ENCODE measurements at regions not wholly inside any gene's neighbourhood (a gene's known extent, or its start where the extent isn't known, plus 50 kb on each side); places are given as distances from the start of the nearest gene placed in this dataset.

DNA sequence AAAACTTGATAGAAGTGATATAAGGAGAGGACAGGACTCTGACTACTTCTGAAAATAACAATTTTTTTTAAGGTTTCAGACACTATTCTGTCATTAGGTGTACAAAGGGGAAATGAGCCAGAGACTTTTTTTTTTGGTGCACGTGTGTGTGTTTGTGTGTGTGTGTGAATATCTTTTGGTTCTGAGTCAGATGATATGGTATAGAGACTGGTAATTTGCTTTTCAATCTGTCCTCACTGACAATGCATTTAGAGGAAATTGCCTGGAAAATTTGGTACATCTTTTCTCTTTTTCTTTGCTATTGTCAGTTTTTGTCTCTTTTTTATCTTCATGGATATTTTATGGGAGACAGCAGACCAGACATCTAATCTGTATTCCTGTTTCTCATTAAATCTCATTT is 59.3 kb downstream of the DDIT4L start:
- no peak for DNase-seq

DNA sequence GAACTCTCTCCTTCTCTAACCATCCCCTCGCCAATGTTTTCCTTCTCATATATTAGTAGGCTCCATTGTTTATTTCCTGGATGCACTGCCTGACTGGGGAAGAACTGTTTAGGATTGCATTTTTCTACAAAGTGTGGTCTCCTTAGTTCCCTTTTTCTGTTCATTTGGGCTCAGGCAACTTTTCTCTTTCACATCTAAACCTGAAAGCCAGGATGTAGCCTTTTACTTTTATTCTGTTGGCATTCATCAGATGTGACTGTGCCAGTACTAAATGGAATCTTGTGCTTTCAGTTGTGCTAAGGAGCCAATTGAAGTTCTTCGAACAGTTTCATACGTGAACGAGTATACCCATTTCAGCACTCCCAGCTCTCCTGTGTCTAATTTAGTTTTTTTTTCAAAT is 59.8 kb downstream of the DDIT4L start:
- DNase-seq = no peak

DNA sequence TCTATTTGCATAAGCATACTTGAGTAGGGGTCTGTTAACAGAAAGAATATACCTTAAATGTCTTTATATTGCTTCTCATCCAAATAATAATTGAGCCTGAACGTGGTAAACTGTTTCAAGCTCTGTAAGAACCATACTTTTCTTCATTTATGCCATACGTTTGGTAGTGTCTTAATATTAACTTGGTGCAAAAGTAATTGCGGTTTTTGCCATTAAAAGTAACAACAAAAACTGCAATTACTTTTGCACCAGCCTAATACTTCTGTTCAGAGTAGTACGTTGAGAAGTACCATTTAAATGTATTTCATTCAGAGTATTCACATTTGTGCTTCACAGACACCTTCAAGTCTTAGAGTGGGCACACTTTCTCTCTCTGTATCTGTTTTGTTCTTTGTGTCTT is 60.5 kb downstream of the DDIT4L start:
- no peak for DNase-seq

DNA sequence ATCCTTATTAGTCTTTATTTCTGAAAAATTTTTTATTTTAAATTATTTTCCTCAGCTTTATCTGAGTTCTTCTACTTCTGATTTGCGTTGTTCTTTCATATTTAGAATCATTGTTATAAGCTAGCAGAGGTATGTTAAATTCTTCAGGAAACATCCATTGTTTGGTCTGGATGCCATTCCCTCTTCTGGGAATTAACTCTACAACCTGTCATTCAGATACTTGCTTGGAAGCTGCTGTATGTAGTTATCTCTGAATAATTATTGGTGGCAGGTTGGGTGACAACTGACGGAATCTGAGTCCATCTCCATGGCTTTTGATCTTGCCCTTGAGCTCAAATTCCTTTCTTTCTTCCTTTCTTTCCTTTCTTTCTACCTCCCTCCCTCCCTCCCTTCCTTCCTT is 61.9 kb downstream of the DDIT4L start:
- DNase-seq = no peak

DNA sequence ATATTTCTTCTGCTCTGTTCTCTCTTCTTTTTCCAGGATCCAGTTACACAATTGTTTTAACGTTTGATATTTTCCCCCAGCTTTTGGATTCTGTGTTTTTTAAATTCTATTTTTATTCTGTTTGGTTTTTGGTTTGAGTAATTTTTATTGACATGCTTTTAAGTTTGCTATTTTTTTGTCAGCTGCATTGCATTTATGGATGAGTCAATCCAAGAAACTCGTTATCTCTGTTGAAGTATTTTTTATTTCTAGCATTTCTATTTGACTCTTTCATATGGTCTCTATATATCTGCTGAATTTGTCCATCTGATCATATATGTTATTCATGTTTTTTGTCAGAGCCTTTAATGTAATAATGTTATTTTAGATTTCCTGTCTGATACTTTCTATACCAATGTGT is 65.6 kb downstream of the DDIT4L start:
- DNase-seq = no peak

DNA sequence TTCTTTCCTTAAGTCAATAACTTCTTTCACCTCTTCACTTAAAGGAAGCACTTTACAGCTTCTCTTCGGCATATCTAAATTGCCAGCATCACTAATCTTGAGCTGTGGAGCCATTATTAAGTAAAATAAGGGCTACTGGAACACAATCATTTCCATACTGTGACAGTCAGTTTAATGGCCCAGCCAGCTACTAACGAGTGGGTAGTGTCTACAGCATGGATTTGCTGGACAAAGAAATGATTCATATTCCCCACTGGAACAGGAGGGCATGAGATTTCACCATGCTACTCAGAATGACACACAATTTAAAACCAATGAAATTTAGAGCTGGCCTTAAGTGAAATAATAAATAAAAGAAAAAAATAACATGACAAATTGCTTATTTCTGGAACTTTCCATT is 72.1 kb downstream of the DDIT4L start:
- DNase-seq = no peak

DNA sequence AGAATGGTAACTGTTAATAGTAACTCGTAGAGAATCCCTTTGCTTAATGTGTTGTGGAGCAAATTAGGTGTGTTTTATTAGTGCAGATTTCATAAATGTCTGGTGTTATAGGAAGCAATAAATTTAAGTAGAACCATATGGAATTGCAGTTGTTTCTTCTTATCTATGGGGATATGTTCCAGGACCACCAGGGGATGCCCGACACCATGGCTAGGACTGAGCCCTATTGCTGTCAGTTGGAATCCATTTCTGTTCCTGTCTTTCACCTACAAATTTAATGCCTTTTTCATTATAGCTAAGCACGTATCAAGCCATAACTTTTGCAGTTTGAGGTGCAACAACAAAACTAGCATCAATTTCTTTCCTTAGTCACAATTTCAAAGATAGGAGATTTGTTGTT is 72.5 kb downstream of the DDIT4L start:
- no peak for DNase-seq

DNA sequence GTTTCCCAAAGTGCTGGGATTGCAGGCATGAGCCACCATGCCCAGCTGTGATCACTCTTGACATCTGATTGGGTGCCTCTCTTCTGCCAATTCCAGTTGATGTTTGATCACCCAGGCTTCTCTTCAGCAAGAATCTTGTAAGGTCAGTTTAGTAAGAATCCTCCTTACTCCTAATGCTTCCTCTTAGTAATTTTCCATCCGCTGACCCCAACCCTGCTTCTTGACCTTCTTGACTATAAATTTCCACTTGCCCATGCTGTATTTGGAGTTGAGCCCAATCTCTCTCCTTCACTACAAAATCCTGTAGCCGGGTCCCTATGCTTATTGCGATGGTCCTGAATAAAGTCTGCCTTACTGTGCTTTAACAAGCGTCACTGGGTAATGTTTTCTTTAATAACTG is 75.4 kb downstream of the DDIT4L start:
- DNase-seq = no peak

DNA sequence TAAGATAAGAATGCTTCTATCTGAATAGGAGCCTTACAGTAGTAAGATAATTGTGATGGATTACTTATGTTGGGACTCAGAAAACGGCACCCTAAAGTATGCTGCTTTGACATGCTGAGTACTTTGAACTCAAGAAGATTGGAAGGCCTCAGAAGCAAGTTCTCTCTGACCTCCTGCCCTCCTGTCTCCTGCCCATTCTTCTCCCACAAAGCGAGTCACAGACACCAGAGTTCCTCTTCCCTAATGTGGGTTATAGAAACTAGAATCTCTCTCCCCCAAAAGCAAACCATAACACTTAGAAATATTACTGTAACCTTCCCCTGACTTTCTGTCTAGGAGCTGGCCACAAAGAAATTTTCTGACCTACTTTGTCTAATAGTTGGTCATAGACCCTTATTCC is 76.5 kb downstream of the DDIT4L start:
- DNase-seq = no peak

DNA sequence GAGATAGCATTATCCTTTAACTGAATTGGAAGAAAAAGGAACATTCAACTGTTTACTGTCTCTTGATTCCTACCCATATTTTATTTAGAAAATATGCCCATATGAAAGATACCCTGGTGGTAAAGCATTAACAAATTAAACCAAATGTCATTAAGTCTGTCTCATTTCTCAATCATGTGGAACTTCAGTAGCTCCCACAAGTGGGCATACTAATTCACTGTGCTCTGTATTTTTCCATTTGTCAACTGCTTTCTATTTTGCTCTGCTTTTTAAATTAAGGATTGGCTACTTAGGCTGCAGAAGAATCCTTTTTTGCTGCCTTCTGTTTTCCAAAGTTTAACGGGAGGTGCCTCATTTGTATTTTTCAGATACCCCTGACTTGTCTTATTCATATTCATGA is 77.2 kb downstream of the DDIT4L start:
- no peak for DNase-seq

DNA sequence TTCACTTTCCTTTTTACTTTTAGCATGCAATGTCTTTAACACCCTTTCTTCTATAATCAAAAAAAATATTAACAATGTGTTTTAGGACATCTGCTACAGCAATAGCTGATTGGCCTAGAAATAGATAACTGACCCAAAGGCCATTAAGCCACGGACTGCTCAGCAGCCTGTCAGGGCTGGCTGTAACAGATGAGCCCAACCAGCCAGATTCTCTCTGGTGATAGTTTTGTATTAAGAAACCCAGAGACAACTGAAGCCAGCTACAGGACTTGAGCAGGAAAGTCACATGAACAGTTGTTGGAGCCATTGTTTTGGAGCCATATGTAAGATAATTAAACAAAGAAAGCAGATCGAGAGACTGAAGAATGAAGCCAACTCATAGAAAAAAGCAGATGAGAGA is 80.3 kb downstream of the DDIT4L start:
- no peak for DNase-seq

DNA sequence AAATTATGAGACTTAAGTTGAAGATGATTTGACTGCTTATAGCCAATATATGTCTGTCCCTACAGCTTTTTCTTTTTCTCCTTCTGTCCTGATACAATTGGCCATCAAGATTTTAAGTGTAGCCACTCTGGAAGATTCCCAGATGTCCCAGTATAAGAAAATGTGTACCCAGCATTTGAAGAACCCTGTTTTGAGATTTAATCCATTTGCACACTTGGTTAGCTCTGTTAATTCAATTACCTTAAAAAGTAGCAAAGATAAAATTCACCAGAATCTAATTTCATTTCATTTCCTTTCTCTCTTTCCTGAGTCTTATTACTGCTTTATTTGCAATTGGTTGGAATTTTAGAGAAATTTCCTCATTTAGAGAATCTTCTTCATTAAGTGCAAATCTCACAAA is 81.4 kb downstream of the DDIT4L start:
- DNase-seq = no peak

DNA sequence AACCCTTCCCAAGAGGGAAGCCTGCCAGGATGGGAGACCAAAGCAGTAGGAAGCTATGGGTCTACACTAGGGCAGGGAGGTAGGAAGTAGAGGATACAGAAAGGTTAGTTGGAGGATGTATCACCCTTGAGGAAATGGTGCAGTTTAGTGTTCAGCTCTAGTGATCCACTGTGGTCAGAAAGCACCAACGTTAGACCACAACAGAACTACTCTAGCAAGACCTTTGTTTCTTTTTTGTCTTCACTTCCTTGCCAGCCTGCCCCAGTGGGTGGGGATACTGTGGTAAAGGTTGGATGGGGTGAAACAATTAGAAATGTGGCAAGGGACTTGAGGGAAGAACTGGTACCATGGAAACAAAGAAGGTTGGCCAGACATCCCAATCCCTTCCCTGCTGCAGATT is 83.3 kb downstream of the DDIT4L start:
- no peak for DNase-seq

DNA sequence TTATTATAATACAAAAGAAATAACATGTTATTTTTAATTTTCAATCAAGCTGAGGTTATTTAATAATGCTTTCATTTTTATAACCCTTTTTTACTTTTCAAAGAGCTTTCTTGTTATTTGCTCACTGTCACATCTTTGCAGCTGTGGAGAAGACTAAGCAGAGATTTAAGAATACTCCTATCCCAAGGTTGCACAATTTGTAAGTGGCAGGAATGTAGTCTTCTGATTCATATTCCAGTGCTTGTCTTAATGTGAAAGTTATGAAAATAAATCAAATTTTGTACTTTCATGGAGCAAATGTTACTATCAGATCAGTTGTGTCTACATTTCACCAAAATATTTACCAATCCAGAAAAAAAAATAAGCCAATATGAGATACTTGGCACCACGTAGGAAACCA is 86.6 kb downstream of the DDIT4L start:
- no peak for DNase-seq

DNA sequence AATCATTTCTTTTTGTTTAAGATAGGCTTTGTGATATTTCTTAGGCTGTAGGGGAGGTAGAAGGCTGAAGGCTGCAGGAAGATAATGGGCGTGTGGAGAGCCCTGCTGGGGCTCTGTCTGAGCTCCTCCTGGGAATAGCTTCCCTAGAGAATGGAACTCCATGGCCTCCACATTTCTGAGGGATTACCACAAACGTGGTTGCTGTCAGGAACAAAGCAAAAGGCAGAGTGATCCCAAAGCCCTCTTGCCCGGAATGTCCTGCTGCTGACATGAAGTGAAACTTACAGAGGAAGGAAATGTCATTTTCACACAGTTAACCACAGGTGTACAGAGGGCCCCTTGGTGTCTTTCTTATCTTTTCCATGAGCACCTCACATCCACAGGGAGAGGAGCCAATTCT is 89.3 kb downstream of the DDIT4L start:
- DNase-seq = no peak

DNA sequence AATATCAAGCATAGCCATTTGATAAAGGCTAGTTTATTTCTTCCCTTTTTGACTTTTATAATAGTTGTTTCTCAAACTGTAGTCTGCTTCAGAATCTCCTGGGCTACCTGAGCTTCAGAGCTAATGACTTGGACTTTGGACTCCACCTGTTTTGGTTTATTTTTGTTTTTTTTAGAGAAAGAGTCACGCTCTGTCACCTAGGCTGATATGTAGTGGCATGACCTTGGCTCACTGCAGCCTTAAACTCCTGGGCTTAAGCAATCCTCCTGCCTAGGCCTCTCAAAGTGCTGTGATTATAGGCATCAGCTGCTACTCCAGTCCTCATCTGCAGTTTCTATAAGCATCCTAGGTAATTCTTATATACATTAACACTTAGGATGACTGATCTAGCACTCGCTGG is 90.5 kb downstream of the DDIT4L start:
- no peak for DNase-seq

DNA sequence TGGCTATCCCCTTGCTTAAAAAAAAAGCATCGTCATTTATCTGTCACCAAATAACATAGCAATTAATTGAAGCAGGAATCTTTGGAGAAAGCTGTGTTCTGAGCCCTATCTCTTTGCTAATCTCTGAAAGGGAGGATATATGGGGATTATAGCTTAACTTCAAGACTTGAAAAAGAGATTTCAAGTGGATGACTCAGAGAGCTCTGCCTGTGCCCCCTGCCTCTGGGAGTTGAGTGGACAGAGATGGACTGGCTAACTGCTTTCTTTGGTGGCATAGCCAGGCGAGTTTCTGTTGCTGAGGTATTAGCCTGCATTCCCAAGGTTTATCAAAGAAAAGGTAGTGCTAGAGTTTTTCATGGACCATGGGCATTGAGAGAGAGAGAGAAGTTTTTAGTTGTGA is 91.6 kb downstream of the DDIT4L start:
- DNase-seq = no peak

DNA sequence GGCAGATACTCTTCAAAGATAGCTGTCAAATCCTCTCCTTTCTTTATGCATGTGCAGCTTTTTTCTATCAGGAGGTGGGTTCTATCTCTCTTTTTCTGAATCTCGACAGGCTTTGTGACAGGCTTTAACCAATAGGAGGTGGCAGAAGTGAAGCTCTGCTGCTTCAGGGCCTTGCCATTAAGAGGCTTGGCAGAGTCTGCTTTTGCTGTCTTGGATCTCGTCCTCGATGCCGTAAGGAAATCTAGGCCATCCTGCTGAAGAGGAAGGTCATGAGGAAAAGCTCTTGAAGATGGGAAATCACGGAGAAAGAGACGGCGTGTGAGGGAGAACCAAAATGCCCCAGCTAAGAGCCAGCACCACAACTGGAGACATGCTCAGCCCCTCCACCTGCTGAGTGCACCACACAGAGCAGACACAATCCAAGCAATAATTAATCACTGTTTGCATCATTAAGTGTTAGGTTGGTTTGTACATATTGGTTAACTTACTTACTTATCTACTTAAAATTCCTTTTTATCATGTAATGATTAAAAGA is 92.2 kb downstream of the DDIT4L start:
- no peak for DNase-seq

DNA sequence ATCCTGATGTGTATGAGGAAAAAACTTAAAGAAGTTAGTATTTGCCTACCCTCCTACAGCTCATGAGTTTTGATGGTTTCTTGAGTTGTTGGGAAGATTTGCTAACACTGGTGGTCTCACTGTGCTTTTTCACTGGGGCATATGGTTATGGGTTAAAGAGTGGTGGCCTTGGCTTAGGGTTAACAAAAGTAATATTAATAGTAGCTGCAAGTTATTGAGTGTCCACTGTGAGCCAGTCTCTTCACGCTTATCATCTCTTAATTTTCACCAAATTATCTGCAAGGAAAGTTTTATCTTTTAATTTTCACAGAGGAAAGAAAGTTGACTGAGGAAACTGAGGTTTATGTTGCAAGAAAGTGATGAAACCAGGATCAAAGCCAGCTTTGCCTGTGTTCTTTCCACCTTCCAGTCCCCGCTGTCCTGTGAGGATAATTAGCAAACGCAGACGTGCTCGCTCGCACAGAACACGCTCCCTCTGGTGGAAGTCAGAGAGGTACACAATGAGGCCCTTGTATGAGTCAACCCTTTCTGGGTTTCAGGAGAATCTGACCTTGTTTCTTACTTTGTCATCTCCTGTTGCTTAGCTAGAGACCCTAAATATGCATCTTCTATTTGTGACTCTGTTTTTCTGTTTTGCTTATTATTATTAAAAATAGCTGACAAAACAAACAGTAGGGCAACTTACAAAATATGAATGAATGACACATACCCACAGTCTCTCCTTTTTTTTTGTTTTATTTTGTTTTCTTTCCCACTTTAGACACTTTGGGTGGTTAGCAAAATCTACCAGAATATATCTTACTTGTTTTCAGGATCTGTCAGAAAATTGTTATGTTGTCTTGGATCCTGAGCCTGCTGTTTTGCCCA is 94.3 kb downstream of the DDIT4L start:
- DNase-seq = peak; percentile 21 to 39

DNA sequence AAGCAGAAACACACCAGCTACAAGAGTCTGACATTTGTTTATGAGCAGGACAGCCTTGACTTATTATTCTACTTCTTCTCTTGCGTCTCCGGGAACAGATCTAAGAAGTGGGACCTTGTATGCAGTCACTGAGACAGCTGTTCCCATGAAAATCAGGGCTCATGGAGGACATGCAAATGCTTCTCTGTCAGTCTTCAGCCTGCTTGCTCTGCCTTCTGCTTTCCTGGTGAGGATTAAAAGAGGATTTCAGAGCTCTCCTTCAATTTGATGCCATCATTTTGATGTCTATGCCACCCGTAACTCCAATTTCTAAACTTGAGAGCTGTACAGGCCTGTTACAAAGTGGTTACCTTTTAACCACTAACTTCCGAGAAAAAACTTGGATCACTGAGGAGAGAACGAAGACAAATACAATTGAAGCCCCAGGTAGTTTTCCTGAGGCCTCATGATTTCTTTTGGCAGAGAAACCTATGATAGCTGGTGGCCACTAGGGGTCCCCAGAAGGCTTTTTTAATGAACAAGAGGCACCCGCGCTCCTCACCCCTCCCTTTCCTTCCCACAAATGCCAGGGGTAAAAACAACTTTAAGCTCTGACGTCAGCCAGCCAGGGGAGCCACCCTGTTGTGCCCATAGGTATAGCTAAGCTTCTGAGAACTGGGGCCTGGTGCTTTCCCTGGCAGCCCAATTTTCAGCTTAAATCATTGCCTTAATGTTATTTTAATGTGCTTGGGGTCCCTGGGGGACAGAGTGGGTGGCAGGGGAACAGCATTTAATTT is 97.0 kb downstream of the DDIT4L start:
- DNase-seq = peak; percentile 70 to 75

DNA sequence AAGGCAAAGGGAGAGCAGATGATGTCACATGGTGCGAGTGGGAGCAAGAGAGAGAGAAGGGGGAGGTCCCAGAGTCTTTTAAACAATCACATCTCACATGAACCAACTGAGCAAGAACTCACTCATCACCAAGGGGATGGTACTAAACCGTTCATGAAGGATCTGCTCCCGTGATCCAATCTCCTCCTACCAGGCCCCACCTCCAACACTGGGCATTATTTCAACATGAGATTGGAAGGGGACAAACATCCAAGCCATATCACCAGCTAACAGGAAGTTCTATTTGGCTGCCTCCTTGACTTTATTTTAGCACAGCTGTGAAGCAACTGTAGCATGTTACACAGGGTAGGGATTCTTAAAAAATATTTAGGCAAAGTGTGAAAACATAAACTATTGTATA is 102.5 kb downstream of the DDIT4L start:
- DNase-seq = peak in 1 of 2 donors; percentile 12

DNA sequence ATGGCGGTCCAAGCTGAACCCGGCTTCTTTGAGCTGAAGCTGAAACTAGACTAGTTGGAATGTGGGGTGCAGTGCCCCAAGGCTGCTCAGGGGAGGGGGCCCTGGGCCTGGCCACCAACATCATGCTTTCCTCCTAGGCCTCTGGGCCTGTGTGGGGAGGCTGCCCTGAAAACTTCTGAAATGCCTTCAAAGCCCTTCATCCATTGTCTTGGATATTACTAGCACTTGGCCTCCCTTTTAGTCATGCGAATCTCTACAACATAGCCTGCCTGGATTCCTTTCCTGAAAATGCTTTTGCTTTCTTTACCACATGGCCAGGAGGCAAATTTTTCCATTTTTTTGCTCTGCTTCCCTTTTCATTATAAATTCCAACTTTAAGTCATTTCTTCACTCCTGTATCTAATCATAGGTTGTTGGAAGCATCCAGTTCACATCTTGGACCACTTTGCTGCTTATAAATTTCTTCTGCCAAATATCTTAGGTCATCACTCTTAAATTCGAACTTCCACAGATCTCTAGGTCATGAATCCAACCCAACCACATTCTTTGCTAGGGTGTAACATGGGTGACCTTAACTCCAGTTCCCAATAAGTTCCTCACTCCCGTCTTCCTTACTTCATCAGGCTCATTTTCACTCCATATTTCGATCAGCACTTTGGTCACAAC is 103.4 kb downstream of the DDIT4L start:
- no peak for DNase-seq

DNA sequence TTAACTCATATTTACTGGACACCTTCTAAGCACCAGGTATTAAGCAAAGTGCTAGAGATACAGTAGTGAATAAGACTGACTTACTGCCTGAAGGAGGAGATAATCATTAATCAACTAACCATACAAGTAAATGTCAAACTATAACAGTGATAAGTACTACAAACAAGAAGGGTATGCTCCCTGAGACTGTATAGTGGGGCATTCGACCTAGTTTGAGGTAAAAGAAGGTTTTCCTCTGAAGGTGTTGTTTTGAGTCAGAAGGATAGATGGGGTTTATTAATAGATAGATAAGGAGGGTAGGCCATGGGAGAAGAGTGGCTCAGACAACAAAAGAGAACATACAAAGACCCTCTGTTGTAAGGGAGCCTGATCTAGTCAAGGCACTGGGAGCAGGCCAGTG is 105.4 kb downstream of the DDIT4L start:
- no peak for DNase-seq
